ENCODE measurements at regions not wholly inside any gene's neighbourhood (a gene's known extent, or its start where the extent isn't known, plus 50 kb on each side); places are given as distances from the start of the nearest gene placed in this dataset.
"Not testable (repeated sequence)": the region's sequence is repeated elsewhere in the genome, so short reads cannot be mapped to it uniquely, and the experiment has no call there.

GRCh38 chr9:64369644-64370043 lies 915.4 kb downstream of the FOXD4L5 start:
- not testable (repeated sequence) for TF ChIP-seq CTCF (IDR thresholded peaks at IDR 0.05; ENCODE audit: insufficient read depth, low read length); GABPA (IDR thresholded peaks at IDR 0.05; ENCODE audit: low read depth); POLR2AphosphoS5 (IDR thresholded peaks at IDR 0.05; ENCODE audit: low read depth); REST (IDR thresholded peaks at IDR 0.05; ENCODE audit: insufficient replicate concordance, low read depth); SPI1 (IDR thresholded peaks at IDR 0.05; ENCODE audit: borderline replicate concordance, low read depth)
